ENCODE measurements at regions not wholly inside any gene's neighbourhood (a gene's known extent, or its start where the extent isn't known, plus 50 kb on each side); places are given as distances from the start of the nearest gene placed in this dataset.

DNA sequence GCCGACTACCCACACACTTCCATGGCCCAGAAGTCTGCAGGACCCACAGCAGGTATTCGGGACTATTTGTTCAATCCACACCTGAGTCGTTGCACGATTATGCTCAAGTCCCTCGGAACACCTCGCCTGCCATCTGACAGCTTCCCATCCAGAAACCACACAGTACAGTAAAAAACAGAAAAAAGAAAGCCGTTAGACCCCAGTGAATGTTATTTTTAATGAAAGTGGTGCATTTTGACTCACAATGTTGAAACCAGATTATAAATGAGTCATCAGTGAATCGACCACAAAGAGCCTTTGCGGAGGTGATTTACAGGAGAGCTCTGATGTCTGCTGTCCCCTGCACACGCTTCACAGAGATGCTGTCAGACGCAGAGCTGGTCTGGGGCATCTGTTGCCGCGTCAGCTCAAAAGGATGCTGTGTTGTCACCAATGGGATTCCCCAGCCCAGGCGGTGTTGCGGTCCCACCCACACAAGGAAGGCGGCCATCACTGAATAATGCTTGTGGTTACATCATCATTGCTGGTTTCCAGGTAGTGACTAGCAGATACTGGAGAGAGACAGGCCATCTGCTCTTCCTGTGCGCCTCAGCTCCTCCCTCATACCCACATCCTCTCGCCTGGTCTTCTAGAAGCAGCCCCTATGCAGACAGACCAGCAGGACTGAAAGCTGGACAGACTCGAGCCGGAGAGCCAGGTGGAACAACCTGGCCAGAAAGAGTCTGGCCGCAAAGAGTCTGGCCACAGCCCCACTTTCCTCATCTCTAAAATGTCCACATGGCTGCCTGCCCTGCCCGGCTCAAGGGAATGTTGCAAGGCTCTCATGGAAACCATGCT is 116.8 kb downstream of the TOMM20 start:
- Histone ChIP-seq H3K79me2 (ENCODE audit: insufficient read depth, low read length) (no peaks in the 10 kb centered on the region), H3K36me3 (ENCODE audit: control insufficient read depth in 1 of 2, insufficient read depth in 2 of 2, low read length in 2 of 2) (no peaks in the 10 kb centered on the region), H3K9me3 (ENCODE audit: control insufficient read depth in 1 of 2, insufficient read depth in 1 of 2, low read depth in 1 of 2, low read length in 2 of 2) (no peaks in the 10 kb centered on the region; a peak in 1 of 4 replicates), H3K4me1 (ENCODE audit: control insufficient read depth in 1 of 2, insufficient read depth in 2 of 2, low read length in 2 of 2) (peaks cover 13 to 21% of the 10 kb centered on the region in 2 experiments), H4K20me1 (ENCODE audit: insufficient read depth) (no peaks in the 10 kb centered on the region), H3K27ac (ENCODE audit: low read depth, low read length) (no peak overlapping the region), H3K9ac (ENCODE audit: low read length) (peak overlapping the region; percentile 28; the same call in 1 of the 2 replicates), H2AFZ (ENCODE audit: low read depth, low read length, poor library complexity, severe bottlenecking) (peak overlapping the region; percentile 77), H3K9me2 (ENCODE audit: insufficient read depth) (no peaks in the 10 kb centered on the region), H3K4me2 (ENCODE audit: low read length) (peak overlapping the region; percentile 58), H3K27me3 (ENCODE audit: insufficient read depth, low read length) (peaks cover 5% of the 10 kb centered on the region; the same call in 1 of the 2 replicates), H3K4me3 (replicated peaks in 1 of 2; ENCODE audit: low read depth in 1 of 2, low read length in 2 of 2) (peak overlapping the region in 1 of 2 experiments; percentile 15; a peak in 2 of 4 replicates)
- ChIA-PET RAD21 (ENCODE audit: low non-redundant PET in 1 of 2, low total read pairs in 2 of 2, uncharacterized antibody in 2 of 2, unreplicated experiment in 2 of 2) (no interaction called here), CTCF (interaction anchor here (1.2 kb wide), 1 partner anchor 15 kb away, joined by 4 read pairs; no protein-coding TSS in a partner anchor), POLR2A (interaction anchor here (0.9 to 1.1 kb wide), 3 partner anchors 10 to 15 kb away, joined by 3 to 4 read pairs (median 3); no protein-coding TSS in a partner anchor)
- intact Hi-C loops (cut with micrococcal nuclease), result no loop called here
- BruUV-seq (replicated peaks), result no TSS peak
- DNase-seq (ENCODE audit: low read depth, low spot score) (peak; percentile 81), ATAC-seq (peak; percentile 96)
- TF ChIP-seq EZH2 (IDR thresholded peaks at IDR 0.05) (no peak), FOSL1 (IDR thresholded peaks at IDR 0.05; ENCODE audit: low read depth) (peak; percentile 92), SP1 (IDR thresholded peaks at IDR 0.05; ENCODE audit: low read depth) (peak; percentile 85), ELF1 (IDR thresholded peaks at IDR 0.05; ENCODE audit: borderline replicate concordance, low read depth) (no peak; the same call in 1 of the 2 replicates), CTCF (IDR thresholded peaks at IDR 0.05 in 2 of 3, conservative IDR thresholded peaks at IDR 0.05 in 1 of 3; ENCODE audit: borderline replicate concordance in 1 of 3, insufficient read depth in 1 of 3, low read depth in 2 of 3, low read length in 2 of 3) (no peak), ZNF274 (IDR thresholded peaks at IDR 0.05; ENCODE audit: low read depth, low read length) (no peak), EZH2phosphoT487 (IDR thresholded peaks at IDR 0.05; ENCODE audit: borderline replicate concordance) (no peak), ZBTB33 (IDR thresholded peaks at IDR 0.05; ENCODE audit: extremely low read depth, insufficient replicate concordance, low read length) (no peak), SIN3A (IDR thresholded peaks at IDR 0.05; ENCODE audit: low read depth) (peak; percentile 96), YY1 (IDR thresholded peaks at IDR 0.05; ENCODE audit: extremely low read depth, insufficient replicate concordance, low read depth, low read length) (peak; percentile 80), POLR2AphosphoS5 (IDR thresholded peaks at IDR 0.05; ENCODE audit: low read depth, low read length) (peak; percentile 62), RAD21 (IDR thresholded peaks at IDR 0.05; ENCODE audit: low read depth) (peak; percentile 45), POLR2A (IDR thresholded peaks at IDR 0.05; ENCODE audit: borderline replicate concordance, extremely low read depth, insufficient read depth, insufficient read length) (no peak), SRF (IDR thresholded peaks at IDR 0.05; ENCODE audit: low read depth) (peak; percentile 76), ATF3 (IDR thresholded peaks at IDR 0.05) (peak; percentile 93), CBX3 (IDR thresholded peaks at IDR 0.05; ENCODE audit: low read depth) (peak; percentile 75)
- TF ChIP-seq, protein P1, sequence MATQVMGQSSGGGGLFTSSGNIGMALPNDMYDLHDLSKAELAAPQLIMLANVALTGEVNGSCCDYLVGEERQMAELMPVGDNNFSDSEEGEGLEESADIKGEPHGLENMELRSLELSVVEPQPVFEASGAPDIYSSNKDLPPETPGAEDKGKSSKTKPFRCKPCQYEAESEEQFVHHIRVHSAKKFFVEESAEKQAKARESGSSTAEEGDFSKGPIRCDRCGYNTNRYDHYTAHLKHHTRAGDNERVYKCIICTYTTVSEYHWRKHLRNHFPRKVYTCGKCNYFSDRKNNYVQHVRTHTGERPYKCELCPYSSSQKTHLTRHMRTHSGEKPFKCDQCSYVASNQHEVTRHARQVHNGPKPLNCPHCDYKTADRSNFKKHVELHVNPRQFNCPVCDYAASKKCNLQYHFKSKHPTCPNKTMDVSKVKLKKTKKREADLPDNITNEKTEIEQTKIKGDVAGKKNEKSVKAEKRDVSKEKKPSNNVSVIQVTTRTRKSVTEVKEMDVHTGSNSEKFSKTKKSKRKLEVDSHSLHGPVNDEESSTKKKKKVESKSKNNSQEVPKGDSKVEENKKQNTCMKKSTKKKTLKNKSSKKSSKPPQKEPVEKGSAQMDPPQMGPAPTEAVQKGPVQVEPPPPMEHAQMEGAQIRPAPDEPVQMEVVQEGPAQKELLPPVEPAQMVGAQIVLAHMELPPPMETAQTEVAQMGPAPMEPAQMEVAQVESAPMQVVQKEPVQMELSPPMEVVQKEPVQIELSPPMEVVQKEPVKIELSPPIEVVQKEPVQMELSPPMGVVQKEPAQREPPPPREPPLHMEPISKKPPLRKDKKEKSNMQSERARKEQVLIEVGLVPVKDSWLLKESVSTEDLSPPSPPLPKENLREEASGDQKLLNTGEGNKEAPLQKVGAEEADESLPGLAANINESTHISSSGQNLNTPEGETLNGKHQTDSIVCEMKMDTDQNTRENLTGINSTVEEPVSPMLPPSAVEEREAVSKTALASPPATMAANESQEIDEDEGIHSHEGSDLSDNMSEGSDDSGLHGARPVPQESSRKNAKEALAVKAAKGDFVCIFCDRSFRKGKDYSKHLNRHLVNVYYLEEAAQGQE (IDR thresholded peaks at IDR 0.05; ENCODE audit: low read depth), result no peak
- TF ChIP-seq, protein P2, sequence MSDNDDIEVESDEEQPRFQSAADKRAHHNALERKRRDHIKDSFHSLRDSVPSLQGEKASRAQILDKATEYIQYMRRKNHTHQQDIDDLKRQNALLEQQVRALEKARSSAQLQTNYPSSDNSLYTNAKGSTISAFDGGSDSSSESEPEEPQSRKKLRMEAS (IDR thresholded peaks at IDR 0.05), result peak; percentile 81
